OCI-LY7 (cell line): ENCODE measurements at regions not wholly inside any gene's neighbourhood (a gene's known extent, or its start where the extent isn't known, plus 50 kb on each side); places are given as distances from the start of the nearest gene placed in this dataset.

Experiments
- CTCF ChIP-seq: fragments of 200-600 bp; sonication (generic); conservative IDR thresholded peaks from 2 replicates; pipeline ENCODE4 v1.5.1; 2014; ENCODE audit warnings: mild to moderate bottlenecking, antibody characterized with exemption, low read length, moderate library complexity, mixed read lengths
- EZH2phosphoT487 ChIP-seq: fragments of 200-600 bp; sonication (generic); IDR thresholded peaks from 2 replicates; pipeline ENCODE4 v1.6.1; 2018; ENCODE audit warnings: low read depth, borderline replicate concordance, mild to moderate bottlenecking, mixed run types, antibody characterized with exemption, low read length, moderate library complexity, mixed read lengths

- TF ChIP-seq CTCF: peak; percentile 70
- no peak for TF ChIP-seq EZH2phosphoT487
Measured at GRCh38 chrY:7272556-7273195, 361.1 kb upstream of the AMELY start.
